ENCODE measurements at regions not wholly inside any gene's neighbourhood (a gene's known extent, or its start where the extent isn't known, plus 50 kb on each side); places are given as distances from the start of the nearest gene placed in this dataset.

DNA sequence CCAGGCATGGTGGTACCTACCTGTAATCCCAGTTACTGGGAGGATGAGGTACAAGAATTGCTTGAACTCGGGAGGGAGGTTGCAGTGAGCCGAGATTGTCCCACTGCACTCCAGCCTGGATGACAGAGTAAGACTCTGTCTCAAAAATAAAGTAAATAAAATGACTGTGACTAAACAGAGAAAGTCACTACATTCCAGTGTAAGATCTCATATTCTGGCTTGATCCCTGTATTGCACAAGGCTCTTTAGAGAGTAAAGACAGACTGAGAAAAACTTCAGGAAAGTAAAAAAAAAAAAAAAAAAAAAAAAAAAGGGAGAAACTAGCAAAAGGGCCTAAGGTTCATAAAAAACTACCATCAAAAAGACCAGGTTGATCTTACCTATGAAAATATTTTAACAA lies 106.6 kb upstream of the PJA2 start:
- TF ChIP-seq, protein P1, sequence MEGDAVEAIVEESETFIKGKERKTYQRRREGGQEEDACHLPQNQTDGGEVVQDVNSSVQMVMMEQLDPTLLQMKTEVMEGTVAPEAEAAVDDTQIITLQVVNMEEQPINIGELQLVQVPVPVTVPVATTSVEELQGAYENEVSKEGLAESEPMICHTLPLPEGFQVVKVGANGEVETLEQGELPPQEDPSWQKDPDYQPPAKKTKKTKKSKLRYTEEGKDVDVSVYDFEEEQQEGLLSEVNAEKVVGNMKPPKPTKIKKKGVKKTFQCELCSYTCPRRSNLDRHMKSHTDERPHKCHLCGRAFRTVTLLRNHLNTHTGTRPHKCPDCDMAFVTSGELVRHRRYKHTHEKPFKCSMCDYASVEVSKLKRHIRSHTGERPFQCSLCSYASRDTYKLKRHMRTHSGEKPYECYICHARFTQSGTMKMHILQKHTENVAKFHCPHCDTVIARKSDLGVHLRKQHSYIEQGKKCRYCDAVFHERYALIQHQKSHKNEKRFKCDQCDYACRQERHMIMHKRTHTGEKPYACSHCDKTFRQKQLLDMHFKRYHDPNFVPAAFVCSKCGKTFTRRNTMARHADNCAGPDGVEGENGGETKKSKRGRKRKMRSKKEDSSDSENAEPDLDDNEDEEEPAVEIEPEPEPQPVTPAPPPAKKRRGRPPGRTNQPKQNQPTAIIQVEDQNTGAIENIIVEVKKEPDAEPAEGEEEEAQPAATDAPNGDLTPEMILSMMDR (IDR thresholded peaks at IDR 0.05; ENCODE audit: insufficient read depth, low read length, poor library complexity, severe bottlenecking), result no peak
- DNase-seq (ENCODE audit: low read depth), result no peak
- Histone ChIP-seq H3K27me3 (ENCODE audit: control insufficient read depth, insufficient read depth, low read length) (no peaks in the 10 kb centered on the region), H3K4me3 (ENCODE audit: low read depth, low read length) (no peak overlapping the region), H3K36me3 (ENCODE audit: control insufficient read depth, insufficient read depth, low read length) (no peaks in the 10 kb centered on the region)

GRCh38 chr5:109511980-109512734 lies 102.4 kb upstream of the PJA2 start:
- TF ChIP-seq, protein P1 (IDR thresholded peaks at IDR 0.05; ENCODE audit: insufficient read depth, low read length, poor library complexity, severe bottlenecking), result no peak
- Histone ChIP-seq H3K4me3 (ENCODE audit: low read depth, low read length) (no peak overlapping the region), H3K36me3 (ENCODE audit: control insufficient read depth, insufficient read depth, low read length) (no peaks in the 10 kb centered on the region), H3K27me3 (ENCODE audit: control insufficient read depth, insufficient read depth, low read length) (no peaks in the 10 kb centered on the region)
- DNase-seq (ENCODE audit: low read depth), result no peak

DNA sequence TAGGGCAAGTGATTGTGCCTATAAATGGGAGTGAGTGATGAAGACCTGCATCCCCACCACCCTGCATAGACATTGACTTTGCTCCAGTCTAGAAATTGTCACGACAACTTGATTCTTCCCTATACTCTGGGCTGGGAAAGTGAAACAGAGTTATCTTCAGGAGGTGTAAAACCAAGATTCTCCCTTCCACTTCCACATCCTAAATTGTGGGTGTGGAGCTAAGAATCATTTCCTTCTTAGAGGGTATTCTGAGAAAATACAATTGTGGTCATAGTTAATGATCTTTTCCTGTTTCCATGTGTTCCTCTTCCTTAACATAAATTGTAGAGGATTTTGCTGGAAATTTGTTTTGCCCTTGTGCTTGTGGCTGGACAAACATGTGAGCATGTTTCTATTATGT lies 96.8 kb upstream of the PJA2 start:
- H3K4me3 ChIP-seq (ENCODE audit: low read depth, low read length), result no peak overlapping the region
- no peaks in the 10 kb centered on the region for H3K27me3 ChIP-seq (ENCODE audit: control insufficient read depth, insufficient read depth, low read length)
- DNase-seq (ENCODE audit: low read depth), result no peak
- TF ChIP-seq, protein P1 (IDR thresholded peaks at IDR 0.05; ENCODE audit: insufficient read depth, low read length, poor library complexity, severe bottlenecking), result no peak
- no peaks in the 10 kb centered on the region for H3K36me3 ChIP-seq (ENCODE audit: control insufficient read depth, insufficient read depth, low read length)

DNA sequence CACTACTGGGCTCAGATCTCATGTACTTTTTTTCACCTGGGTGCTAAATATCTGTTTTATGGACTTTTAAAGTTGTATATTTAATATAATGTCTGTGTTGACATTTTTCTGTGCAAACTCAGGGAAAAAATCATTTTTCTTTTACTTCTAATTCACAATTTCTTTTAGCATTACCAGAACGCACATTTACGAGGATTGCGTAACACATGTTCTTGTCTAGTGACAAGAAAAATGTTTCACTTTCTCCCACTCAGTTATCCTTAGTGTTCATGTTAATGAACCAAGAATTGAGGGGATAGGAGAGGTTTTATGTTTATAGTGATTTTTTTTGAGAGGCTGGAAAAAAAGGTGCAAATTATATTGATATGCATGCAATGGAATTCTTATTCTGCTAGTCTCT lies 86.3 kb upstream of the PJA2 start:
- TF ChIP-seq, protein P1 (IDR thresholded peaks at IDR 0.05; ENCODE audit: insufficient read depth, low read length, poor library complexity, severe bottlenecking), result no peak
- no peaks in the 10 kb centered on the region for H3K36me3 ChIP-seq (ENCODE audit: control insufficient read depth, insufficient read depth, low read length)
- no peaks in the 10 kb centered on the region for H3K27me3 ChIP-seq (ENCODE audit: control insufficient read depth, insufficient read depth, low read length)
- DNase-seq (ENCODE audit: low read depth), result no peak
- H3K4me3 ChIP-seq (ENCODE audit: low read depth, low read length), result no peak overlapping the region

- Histone ChIP-seq H3K36me3 (ENCODE audit: control insufficient read depth, insufficient read depth, low read length) (no peaks in the 10 kb centered on the region), H3K27me3 (ENCODE audit: control insufficient read depth, insufficient read depth, low read length) (peaks cover 2% of the 10 kb centered on the region), H3K4me3 (ENCODE audit: low read depth, low read length) (no peak overlapping the region)
- DNase-seq (ENCODE audit: low read depth), result no peak
- TF ChIP-seq, protein P1 (IDR thresholded peaks at IDR 0.05; ENCODE audit: insufficient read depth, low read length, poor library complexity, severe bottlenecking), result no peak
These were observed 78.1 kb upstream of the PJA2 start for GRCh38 chr5:109487753-109488420.

Data from kidney epithelial cell (primary cell).